Loucy (cell line): ENCODE measurements at regions not wholly inside any gene's neighbourhood (a gene's known extent, or its start where the extent isn't known, plus 50 kb on each side); places are given as distances from the start of the nearest gene placed in this dataset.

Experiments used
- H2AFZ ChIP-seq: fragments of 200-600 bp; sonication (generic); 2 replicates; pipeline ENCODE4 v1.6.0; 2016; ENCODE audit warnings: antibody characterized with exemption, mild to moderate bottlenecking, low read length, moderate library complexity
- H3F3A ChIP-seq: fragments of 200-600 bp; 2 replicates; pipeline ENCODE4 v1.6.0; 2016; ENCODE audit warnings: antibody characterized with exemption, low read depth, mild to moderate bottlenecking
- H3K27me3 ChIP-seq: fragments of 200-600 bp; sonication (generic); 2 replicates; pipeline ENCODE4 v1.6.1; 2014; ENCODE audit warnings: low read length, mild to moderate bottlenecking; ENCODE audit not compliant: insufficient read depth, poor library complexity, severe bottlenecking
- H3K36me3 ChIP-seq: fragments of 200-600 bp; sonication (generic); 2 replicates; pipeline ENCODE4 v1.6.1; 2016; ENCODE audit warnings: low read length; ENCODE audit not compliant: insufficient read depth
- H3K4me1 ChIP-seq: fragments of 200-600 bp; sonication (generic); 2 replicates; pipeline ENCODE4 v1.5.1; 2014; ENCODE audit warnings: low read length, mild to moderate bottlenecking; ENCODE audit not compliant: insufficient read depth, poor library complexity, severe bottlenecking
- H3K4me2 ChIP-seq: fragments of 200-600 bp; sonication (generic); 2 replicates; pipeline ENCODE4 v1.6.0; 2014; ENCODE audit warnings: antibody characterized with exemption, low read length, low read depth, mild to moderate bottlenecking; ENCODE audit not compliant: poor library complexity, severe bottlenecking
- H3K4me3 ChIP-seq: fragments of 200-600 bp; sonication (generic); 2 replicates; pipeline ENCODE4 v1.5.1; 2014; ENCODE audit warnings: low read length, mild to moderate bottlenecking, mixed read lengths; ENCODE audit not compliant: poor library complexity, severe bottlenecking
- H3K79me2 ChIP-seq: fragments of 200-600 bp; sonication (generic); 2 replicates; pipeline ENCODE4 v1.6.1; 2014; ENCODE audit warnings: low read length; ENCODE audit not compliant: insufficient read depth
- H3K9ac ChIP-seq: fragments of 200-600 bp; sonication (generic); 2 replicates; pipeline ENCODE4 v1.6.0; 2014; ENCODE audit warnings: mild to moderate bottlenecking, low read depth, low read length, moderate library complexity; ENCODE audit not compliant: poor library complexity, severe bottlenecking
- H3K9me2 ChIP-seq: fragments of 200-600 bp; sonication (generic); replicated peaks from 2 replicates; pipeline ENCODE4 v1.6.1; 2016; ENCODE audit warnings: low read depth, low read length, mixed read lengths
- H3K9me3 ChIP-seq: fragments of 200-600 bp; sonication (generic); 2 replicates; pipeline ENCODE4 v1.6.1; 2014; ENCODE audit warnings: mild to moderate bottlenecking, antibody characterized with exemption, low read length, low read depth; ENCODE audit not compliant: insufficient read depth
- H4K20me1 ChIP-seq: fragments of 200-600 bp; sonication (generic); 2 replicates; pipeline ENCODE4 v1.6.0; 2014; ENCODE audit warnings: antibody characterized with exemption, low read length, mild to moderate bottlenecking; ENCODE audit not compliant: insufficient read depth, poor library complexity, severe bottlenecking
- EZH2phosphoT487 ChIP-seq: fragments of 200-600 bp; IDR thresholded peaks from 2 replicates; pipeline ENCODE4 v1.6.1; 2018; ENCODE audit warnings: antibody characterized with exemption, mild to moderate bottlenecking, moderate library complexity, borderline replicate concordance
- TF ChIP-seq, protein P1 (sequence below): fragments of 200-600 bp; sonication (generic); conservative IDR thresholded peaks from 2 replicates; pipeline ENCODE4 v1.5.1; 2014; ENCODE audit warnings: mild to moderate bottlenecking, antibody characterized with exemption, low read length

DNA sequence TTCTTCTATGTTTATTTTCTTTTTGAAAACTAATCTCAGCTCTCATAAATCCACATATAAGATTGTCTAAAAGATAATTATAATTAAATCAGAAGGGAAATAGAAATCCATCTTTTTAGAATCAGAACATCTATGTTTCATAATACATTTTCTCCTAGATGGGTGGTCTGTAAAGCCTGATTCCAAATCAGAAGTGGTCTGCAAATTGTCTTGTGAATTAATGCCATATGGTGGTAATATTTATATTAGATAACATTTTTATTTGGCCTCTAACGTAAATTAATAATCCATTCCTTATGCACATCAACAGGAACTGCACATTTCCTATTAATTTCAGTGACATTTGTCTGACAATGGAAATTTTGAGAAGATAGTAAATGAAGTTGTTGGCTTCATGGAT is 52.8 kb upstream of the TBC1D5 start:
- Histone ChIP-seq H3K4me3 (no peak overlapping the region), H2AFZ (no peak overlapping the region), H3F3A (no peaks in the 10 kb centered on the region), H3K36me3 (no peaks in the 10 kb centered on the region; the same call in 1 of the 2 replicates), H3K4me2 (no peak overlapping the region), H3K27me3 (no peaks in the 10 kb centered on the region), H3K9ac (no peak overlapping the region), H3K9me3 (peaks cover 6% of the 10 kb centered on the region; the same call in 1 of the 2 replicates), H3K4me1 (no peaks in the 10 kb centered on the region), H4K20me1 (no peaks in the 10 kb centered on the region), H3K79me2 (no peaks in the 10 kb centered on the region), H3K9me2 (no peaks in the 10 kb centered on the region)
- TF ChIP-seq, protein P1, sequence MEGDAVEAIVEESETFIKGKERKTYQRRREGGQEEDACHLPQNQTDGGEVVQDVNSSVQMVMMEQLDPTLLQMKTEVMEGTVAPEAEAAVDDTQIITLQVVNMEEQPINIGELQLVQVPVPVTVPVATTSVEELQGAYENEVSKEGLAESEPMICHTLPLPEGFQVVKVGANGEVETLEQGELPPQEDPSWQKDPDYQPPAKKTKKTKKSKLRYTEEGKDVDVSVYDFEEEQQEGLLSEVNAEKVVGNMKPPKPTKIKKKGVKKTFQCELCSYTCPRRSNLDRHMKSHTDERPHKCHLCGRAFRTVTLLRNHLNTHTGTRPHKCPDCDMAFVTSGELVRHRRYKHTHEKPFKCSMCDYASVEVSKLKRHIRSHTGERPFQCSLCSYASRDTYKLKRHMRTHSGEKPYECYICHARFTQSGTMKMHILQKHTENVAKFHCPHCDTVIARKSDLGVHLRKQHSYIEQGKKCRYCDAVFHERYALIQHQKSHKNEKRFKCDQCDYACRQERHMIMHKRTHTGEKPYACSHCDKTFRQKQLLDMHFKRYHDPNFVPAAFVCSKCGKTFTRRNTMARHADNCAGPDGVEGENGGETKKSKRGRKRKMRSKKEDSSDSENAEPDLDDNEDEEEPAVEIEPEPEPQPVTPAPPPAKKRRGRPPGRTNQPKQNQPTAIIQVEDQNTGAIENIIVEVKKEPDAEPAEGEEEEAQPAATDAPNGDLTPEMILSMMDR = no peak
- no peak for TF ChIP-seq EZH2phosphoT487

DNA sequence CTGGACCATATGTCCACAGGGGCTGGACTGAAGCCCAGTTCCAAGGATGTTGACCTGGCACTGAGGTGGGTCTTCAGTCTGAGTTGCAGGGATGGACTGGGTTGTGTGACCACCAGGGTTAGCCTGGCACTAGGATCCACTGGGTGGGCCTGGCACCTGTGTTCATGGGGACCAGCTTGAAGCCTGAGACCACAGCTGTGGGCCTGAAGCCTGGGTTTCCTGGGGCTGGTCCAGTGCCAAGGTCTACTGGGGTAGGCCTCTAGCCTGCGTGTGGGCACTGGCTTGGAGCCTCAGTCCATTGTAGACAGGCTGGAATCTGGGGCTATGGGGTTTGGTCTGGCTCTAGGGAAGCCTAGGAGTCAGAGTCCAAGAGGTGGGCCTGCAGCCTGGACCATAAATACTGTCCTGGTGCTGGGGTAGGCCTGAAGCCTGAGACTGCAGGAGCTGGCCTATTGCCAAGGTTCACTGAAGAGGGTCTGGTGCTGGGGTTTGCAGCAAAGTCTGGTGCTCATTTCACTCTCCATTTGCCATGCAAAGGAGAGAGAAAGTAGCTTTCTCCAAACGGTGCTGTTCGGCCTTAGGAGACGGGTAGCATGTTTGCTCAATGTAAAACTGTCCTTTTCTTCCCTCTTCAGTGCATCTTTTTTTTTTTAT is 51.2 kb upstream of the TBC1D5 start:
- H4K20me1 ChIP-seq = no peaks in the 10 kb centered on the region
- H3K4me1 ChIP-seq = no peaks in the 10 kb centered on the region
- no peak overlapping the region for H3K9ac ChIP-seq
- H3K4me3 ChIP-seq = no peak overlapping the region
- H3K27me3 ChIP-seq = no peaks in the 10 kb centered on the region
- H3F3A ChIP-seq = no peaks in the 10 kb centered on the region
- H3K79me2 ChIP-seq = no peaks in the 10 kb centered on the region
- no peak overlapping the region for H3K4me2 ChIP-seq
- H2AFZ ChIP-seq = no peak overlapping the region
- no peak for TF ChIP-seq EZH2phosphoT487
- TF ChIP-seq, protein P1 = no peak
- no peaks in the 10 kb centered on the region; the same call in 1 of the 2 replicates for H3K36me3 ChIP-seq
- peaks cover 6% of the 10 kb centered on the region; the same call in 1 of the 2 replicates for H3K9me3 ChIP-seq
- H3K9me2 ChIP-seq = no peaks in the 10 kb centered on the region
